HFFc6 (cell line): ENCODE measurements at regions not wholly inside any gene's neighbourhood (a gene's known extent, or its start where the extent isn't known, plus 50 kb on each side); places are given as distances from the start of the nearest gene placed in this dataset.
"Not testable (repeated sequence)": the region's sequence is repeated elsewhere in the genome, so short reads cannot be mapped to it uniquely, and the experiment has no call there.

Experiments used
- DNase-seq: peaks from one replicate; pipeline ENCODE4 v3.0.0-alpha.2; 2018
- H3K27ac Mint-ChIP-seq: 2 replicates; pipeline ENCODE4 v1.8.0; 2020; ENCODE audit warnings: mild to moderate bottlenecking, mixed read lengths
- H3K27me3 Mint-ChIP-seq: 2 replicates; pipeline ENCODE4 v1.8.0; 2021; ENCODE audit warnings: mild to moderate bottlenecking, moderate library complexity, mixed read lengths; ENCODE audit not compliant: insufficient read depth
- H3K36me3 Mint-ChIP-seq: 2 replicates; pipeline ENCODE4 v1.8.0; 2021; ENCODE audit warnings: low read depth, mixed read lengths
- H3K4me1 Mint-ChIP-seq: 2 replicates; pipeline ENCODE4 v1.8.0; 2020; ENCODE audit warnings: low read depth, mixed read lengths
- H3K4me3 Mint-ChIP-seq: 2 replicates; pipeline ENCODE4 v1.8.0; 2020; ENCODE audit warnings: mild to moderate bottlenecking, moderate library complexity, mixed read lengths
- H3K9me3 Mint-ChIP-seq: 2 replicates; pipeline ENCODE4 v1.8.0; 2020; ENCODE audit warnings: mild to moderate bottlenecking, mixed read lengths
- TF ChIP-seq, protein P1 (sequence below): fragments of 200-600 bp; sonication (generic); IDR thresholded peaks from 2 replicates; pipeline ENCODE4 v1.5.0; 2021; ENCODE audit warnings: antibody characterized with exemption, mild to moderate bottlenecking

DNA sequence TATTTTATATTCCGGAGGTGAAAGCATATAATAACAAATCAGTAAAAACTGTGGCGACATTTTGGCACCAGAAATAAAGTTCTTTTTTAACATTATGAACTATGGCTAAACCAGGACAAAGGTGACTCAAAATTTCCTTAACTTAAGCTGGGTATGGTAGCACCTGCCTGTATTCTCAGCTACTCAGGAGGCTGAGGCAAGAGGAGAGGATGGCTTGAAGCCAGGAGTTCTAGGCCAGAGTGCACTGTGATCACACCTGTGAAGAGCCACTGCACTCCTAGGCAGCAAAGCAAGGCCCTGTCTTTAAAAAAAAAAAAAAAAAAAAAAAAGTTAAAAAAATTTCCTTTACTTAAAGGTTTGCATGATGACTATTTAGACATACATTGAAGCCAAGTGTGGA lies 63.0 kb upstream of the KIF2A start:
- DNase-seq, H3K27me3 Mint-ChIP-seq, H3K4me1 Mint-ChIP-seq, H3K36me3 Mint-ChIP-seq, H3K27ac Mint-ChIP-seq, H3K4me3 Mint-ChIP-seq, H3K9me3 Mint-ChIP-seq: not testable (repeated sequence)

DNA sequence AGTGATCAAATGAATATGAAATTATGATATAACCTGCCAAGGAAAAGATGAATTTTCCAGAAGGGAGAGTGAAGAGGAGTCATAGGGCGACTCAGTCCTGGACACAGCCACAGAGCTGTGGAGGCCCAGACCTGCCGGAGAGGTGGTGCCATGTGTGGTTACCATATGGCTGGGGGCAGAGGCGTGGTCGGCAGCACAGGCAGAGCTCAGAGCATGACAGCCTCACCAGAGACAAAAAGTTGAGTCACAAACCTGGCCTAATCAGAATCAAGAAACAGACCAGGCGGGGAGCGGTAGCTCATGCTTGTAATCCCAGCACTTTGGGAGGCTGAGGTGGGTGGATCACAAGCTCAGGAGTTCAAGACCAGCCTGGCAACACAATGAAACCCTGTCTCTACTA lies 57.8 kb upstream of the KIF2A start:
- not testable (repeated sequence) for H3K4me1 Mint-ChIP-seq, H3K36me3 Mint-ChIP-seq, H3K9me3 Mint-ChIP-seq, H3K4me3 Mint-ChIP-seq, DNase-seq, H3K27ac Mint-ChIP-seq
- H3K27me3 Mint-ChIP-seq: peaks cover 11% of the 10 kb centered on the region

DNA sequence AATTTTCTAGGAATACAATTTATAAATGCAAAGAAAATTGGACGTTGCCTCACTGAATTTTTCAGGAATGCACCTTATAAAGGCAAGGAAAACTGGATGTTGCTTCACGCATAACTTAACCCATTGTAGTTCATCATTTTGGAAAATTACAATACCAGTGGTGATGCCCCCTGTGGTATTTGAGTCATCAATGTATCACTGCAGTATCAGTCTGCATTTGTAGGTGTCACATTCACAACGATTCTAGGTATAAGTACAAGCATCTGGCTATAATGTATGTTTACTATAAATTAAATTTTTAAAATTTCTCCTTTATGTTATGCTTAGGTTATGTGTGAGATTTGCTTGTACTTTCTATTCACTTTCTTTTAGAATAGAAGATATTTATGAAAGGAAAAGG lies 55.9 kb upstream of the KIF2A start:
- H3K9me3 Mint-ChIP-seq, H3K27ac Mint-ChIP-seq, H3K36me3 Mint-ChIP-seq, H3K4me1 Mint-ChIP-seq, H3K4me3 Mint-ChIP-seq, DNase-seq: not testable (repeated sequence)
- H3K27me3 Mint-ChIP-seq: peaks cover 12% of the 10 kb centered on the region

DNA sequence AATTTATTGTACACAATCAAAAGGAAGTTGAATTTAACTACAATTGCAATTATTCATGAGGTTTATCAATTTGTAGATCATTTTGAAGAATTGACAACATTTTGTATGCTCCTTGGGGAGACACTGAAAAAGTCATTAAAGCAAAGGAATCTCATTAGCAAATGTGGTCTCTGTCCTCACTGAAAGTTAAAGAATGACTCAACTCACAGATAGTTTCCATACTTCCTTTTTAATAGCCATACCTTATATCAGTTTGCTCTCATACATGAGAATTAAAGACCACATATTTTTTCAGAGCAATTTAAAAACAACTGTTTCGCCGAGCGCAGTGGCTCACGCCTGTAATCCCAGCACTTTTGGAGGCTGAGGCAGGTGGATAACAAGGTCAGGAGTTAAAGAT lies 55.1 kb upstream of the KIF2A start:
- not testable (repeated sequence) for H3K4me1 Mint-ChIP-seq

DNA sequence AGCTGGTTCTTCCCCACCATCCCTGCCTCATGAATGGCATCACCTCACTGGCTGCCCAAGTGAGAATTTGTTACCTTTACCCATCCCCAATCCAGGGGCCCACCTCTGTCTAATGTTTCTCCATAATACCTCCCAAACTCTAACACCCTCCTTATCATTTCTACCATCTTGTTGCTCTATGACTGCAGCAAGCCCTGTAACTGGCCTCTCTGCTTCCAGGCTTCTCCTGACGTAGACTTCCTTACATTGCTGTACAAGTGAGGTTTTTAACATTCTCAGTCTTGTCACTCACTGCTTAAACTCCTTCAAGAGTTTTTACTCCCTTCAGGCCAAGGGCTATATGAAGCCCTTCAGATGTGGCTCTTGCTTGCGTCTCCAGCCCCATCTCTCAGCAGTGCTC lies 53.5 kb upstream of the KIF2A start:
- H3K27ac Mint-ChIP-seq, H3K27me3 Mint-ChIP-seq, H3K4me3 Mint-ChIP-seq, H3K4me1 Mint-ChIP-seq, H3K9me3 Mint-ChIP-seq, DNase-seq, H3K36me3 Mint-ChIP-seq: not testable (repeated sequence)

More for the DNA sequence above, 55.1 kb upstream of the KIF2A start:
- not testable (repeated sequence) for H3K27ac Mint-ChIP-seq, H3K4me3 Mint-ChIP-seq, H3K27me3 Mint-ChIP-seq, H3K9me3 Mint-ChIP-seq, H3K36me3 Mint-ChIP-seq, DNase-seq

DNA sequence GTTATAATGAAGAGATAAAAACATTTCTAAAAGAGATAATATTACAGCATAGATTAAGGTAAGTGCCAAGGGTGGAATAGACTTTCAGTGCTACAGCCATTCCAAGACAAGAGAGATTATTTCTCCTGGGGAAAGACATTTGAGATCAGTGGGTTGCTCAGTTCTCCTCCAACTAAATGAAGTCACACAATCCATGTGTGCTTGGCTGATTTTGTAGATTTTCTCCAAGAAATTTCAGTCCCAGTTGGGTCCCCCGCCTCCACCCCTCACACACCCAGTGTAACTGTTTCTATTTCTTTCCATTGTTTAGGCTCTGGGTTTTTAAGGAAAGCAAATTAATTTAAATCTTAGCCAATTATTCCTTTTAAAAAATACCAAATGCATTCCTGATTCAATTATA lies 50.5 kb upstream of the KIF2A start:
- not testable (repeated sequence) for DNase-seq, H3K27ac Mint-ChIP-seq, H3K27me3 Mint-ChIP-seq, H3K36me3 Mint-ChIP-seq, H3K4me1 Mint-ChIP-seq, H3K4me3 Mint-ChIP-seq, H3K9me3 Mint-ChIP-seq

DNA sequence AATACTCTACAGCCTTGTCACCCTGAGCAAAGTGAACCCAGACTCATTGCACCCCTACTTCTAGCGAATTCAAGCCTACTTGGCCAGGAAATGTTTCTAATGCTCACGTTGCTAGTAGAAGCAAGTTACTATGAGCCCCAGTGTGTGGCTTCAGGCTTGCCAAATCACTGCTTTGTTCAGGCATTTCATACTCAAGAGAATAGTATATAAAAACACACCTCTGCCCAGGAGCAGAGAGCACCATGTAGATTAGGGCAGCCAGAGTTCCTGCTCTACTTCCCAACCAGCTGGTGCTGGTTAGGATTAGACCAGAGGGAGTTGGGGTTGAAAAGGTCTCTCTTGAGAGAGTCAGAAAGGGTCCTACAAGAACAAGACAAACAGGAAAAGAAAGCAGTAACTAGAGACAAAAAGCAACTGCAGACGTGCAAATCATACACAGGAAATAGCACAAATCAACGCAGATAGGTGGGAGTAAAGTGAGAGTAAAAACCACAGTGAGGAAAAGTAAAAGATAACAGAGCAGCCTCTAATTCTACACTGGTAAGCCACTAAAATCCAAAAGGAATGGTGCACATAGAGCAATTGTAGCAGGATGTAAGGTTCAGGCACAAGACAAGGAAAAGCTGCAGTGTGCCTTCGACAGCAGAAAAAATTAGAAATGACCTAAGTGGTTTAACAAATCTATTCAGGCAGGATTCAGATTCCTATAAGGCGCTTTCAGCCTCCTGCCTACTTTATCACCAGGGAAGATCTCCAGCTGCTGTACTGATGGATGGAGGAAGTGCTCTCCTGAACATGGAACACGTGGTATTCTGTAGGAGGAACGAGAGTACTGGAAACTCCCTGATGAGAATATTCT lies 49.6 kb upstream of the KIF2A start:
- H3K27me3 Mint-ChIP-seq: peaks cover 6% of the 10 kb centered on the region

More for the DNA sequence above, 49.6 kb upstream of the KIF2A start:
- H3K9me3 Mint-ChIP-seq: no peaks in the 10 kb centered on the region
- no peak overlapping the region for H3K4me3 Mint-ChIP-seq
- H3K4me1 Mint-ChIP-seq: no peaks in the 10 kb centered on the region
- no peak overlapping the region for H3K27ac Mint-ChIP-seq
- H3K36me3 Mint-ChIP-seq: no peaks in the 10 kb centered on the region
- TF ChIP-seq, protein P1, sequence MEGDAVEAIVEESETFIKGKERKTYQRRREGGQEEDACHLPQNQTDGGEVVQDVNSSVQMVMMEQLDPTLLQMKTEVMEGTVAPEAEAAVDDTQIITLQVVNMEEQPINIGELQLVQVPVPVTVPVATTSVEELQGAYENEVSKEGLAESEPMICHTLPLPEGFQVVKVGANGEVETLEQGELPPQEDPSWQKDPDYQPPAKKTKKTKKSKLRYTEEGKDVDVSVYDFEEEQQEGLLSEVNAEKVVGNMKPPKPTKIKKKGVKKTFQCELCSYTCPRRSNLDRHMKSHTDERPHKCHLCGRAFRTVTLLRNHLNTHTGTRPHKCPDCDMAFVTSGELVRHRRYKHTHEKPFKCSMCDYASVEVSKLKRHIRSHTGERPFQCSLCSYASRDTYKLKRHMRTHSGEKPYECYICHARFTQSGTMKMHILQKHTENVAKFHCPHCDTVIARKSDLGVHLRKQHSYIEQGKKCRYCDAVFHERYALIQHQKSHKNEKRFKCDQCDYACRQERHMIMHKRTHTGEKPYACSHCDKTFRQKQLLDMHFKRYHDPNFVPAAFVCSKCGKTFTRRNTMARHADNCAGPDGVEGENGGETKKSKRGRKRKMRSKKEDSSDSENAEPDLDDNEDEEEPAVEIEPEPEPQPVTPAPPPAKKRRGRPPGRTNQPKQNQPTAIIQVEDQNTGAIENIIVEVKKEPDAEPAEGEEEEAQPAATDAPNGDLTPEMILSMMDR: no peak
- no peak for DNase-seq
